GM23338 (cell line): ENCODE measurements at regions not wholly inside any gene's neighbourhood (a gene's known extent, or its start where the extent isn't known, plus 50 kb on each side); places are given as distances from the start of the nearest gene placed in this dataset.

Experiments
- ATAC-seq: fragments of 200-7000 bp; cut with Tn5 transposase; 3 replicates; pipeline ENCODE4 v1.9.1; 2020
- DNase-seq: peaks from one replicate; pipeline ENCODE4 v3.0.0-alpha.2; 2015; ENCODE audit warnings: low spot score
- H2AFZ ChIP-seq: fragments of 200-600 bp; sonication (generic); 2 replicates; pipeline ENCODE4 v1.8.0; 2016; ENCODE audit warnings: antibody characterized with exemption, mild to moderate bottlenecking, moderate library complexity
- H3F3A ChIP-seq: fragments of 200-600 bp; sonication (generic); replicated peaks from 2 replicates; pipeline ENCODE4 v1.8.0; 2017; ENCODE audit warnings: antibody characterized with exemption, mixed run types, low read depth
- H3K27ac ChIP-seq: fragments of 200-600 bp; sonication (generic); 2 replicates; pipeline ENCODE4 v1.6.1; 2016; ENCODE audit warnings: low read depth
- H3K27me3 ChIP-seq: fragments of 200-600 bp; sonication (generic); 2 replicates; pipeline ENCODE4 v1.8.0; 2016; ENCODE audit warnings: mild to moderate bottlenecking, mixed run types, moderate library complexity; ENCODE audit not compliant: insufficient read depth
- H3K36me3 ChIP-seq: fragments of 200-600 bp; sonication (generic); 2 replicates; pipeline ENCODE4 v1.8.0; 2016; ENCODE audit warnings: mild to moderate bottlenecking; ENCODE audit not compliant: insufficient read depth
- H3K4me1 ChIP-seq: fragments of 200-600 bp; sonication (generic); 2 replicates; pipeline ENCODE4 v1.8.0; 2016; ENCODE audit warnings: mild to moderate bottlenecking, moderate library complexity; ENCODE audit not compliant: insufficient read depth
- H3K4me2 ChIP-seq: fragments of 200-600 bp; sonication (generic); 2 replicates; pipeline ENCODE4 v1.7.1; 2017; ENCODE audit warnings: mixed run types
- H3K4me3 ChIP-seq: fragments of 200-600 bp; sonication (generic); 2 replicates; pipeline ENCODE4 v1.6.1; 2016; ENCODE audit warnings: mixed run types
- H3K79me2 ChIP-seq: fragments of 200-600 bp; sonication (generic); replicated peaks from 2 replicates; pipeline ENCODE4 v1.8.0; 2017; ENCODE audit warnings: mild to moderate bottlenecking; ENCODE audit not compliant: insufficient read depth
- H3K9me2 ChIP-seq: fragments of 200-600 bp; sonication (generic); 2 replicates; pipeline ENCODE4 v1.8.0; 2017; ENCODE audit not compliant: insufficient read depth
- H4K20me1 ChIP-seq: fragments of 200-600 bp; sonication (generic); replicated peaks from 2 replicates; pipeline ENCODE4 v1.8.0; 2017; ENCODE audit warnings: mild to moderate bottlenecking; ENCODE audit not compliant: insufficient read depth
- H3K27ac Mint-ChIP-seq: 2 replicates; pipeline ENCODE4 v1.8.0; 2020; ENCODE audit warnings: inconsistent platforms, mild to moderate bottlenecking, moderate library complexity, mixed read lengths
- H3K27me3 Mint-ChIP-seq: 3 replicates; pipeline ENCODE4 v1.8.0; 2022; ENCODE audit warnings: low read depth, mild to moderate bottlenecking, moderate library complexity, mixed read lengths, inconsistent platforms; ENCODE audit not compliant: insufficient read depth, poor library complexity
- H3K36me3 Mint-ChIP-seq: 3 replicates; pipeline ENCODE4 v1.8.0; 2021; ENCODE audit warnings: low read depth, mild to moderate bottlenecking, inconsistent platforms, moderate library complexity, mixed read lengths
- H3K4me1 Mint-ChIP-seq: 3 replicates; pipeline ENCODE4 v1.8.0; 2020; ENCODE audit warnings: mild to moderate bottlenecking, inconsistent platforms, mixed read lengths
- H3K4me3 Mint-ChIP-seq: 3 replicates; pipeline ENCODE4 v1.8.0; 2021; ENCODE audit warnings: moderate library complexity, mild to moderate bottlenecking, inconsistent platforms, mixed read lengths
- H3K9me3 Mint-ChIP-seq: 3 replicates; pipeline ENCODE4 v1.8.0; 2020; ENCODE audit warnings: moderate library complexity, mild to moderate bottlenecking, inconsistent platforms, mixed read lengths
- CREB1 ChIP-seq: fragments of 250-450 bp; sonication (Bioruptor Pico); IDR thresholded peaks from 2 replicates; pipeline ENCODE4 v1.5.0; 2020; ENCODE audit warnings: low read depth, mild to moderate bottlenecking, moderate library complexity
- EZH2 ChIP-seq: fragments of 200-600 bp; sonication (generic); IDR thresholded peaks from one replicate; pipeline ENCODE4 v1.8.0; 2017; ENCODE audit warnings: antibody characterized with exemption, mild to moderate bottlenecking, low read depth; ENCODE audit not compliant: unreplicated experiment
- EZH2phosphoT487 ChIP-seq: fragments of 200-600 bp; sonication (generic); IDR thresholded peaks from one replicate; pipeline ENCODE4 v1.8.1; 2018; ENCODE audit warnings: antibody characterized with exemption; ENCODE audit not compliant: unreplicated experiment
- JUNB ChIP-seq: IDR thresholded peaks from one replicate; pipeline ENCODE4 v1.6.1; 2016; ENCODE audit warnings: antibody characterized with exemption; ENCODE audit not compliant: unreplicated experiment
- NANOG ChIP-seq: IDR thresholded peaks from 2 replicates; pipeline ENCODE4 v1.6.1; 2016; ENCODE audit warnings: antibody characterized with exemption, borderline replicate concordance
- POLR2AphosphoS5 ChIP-seq: IDR thresholded peaks from 2 replicates; pipeline ENCODE4 v1.6.1; 2016; ENCODE audit warnings: antibody characterized with exemption, low read depth
- ZNF114 ChIP-seq: fragments of 250-450 bp; sonication (Bioruptor Pico); IDR thresholded peaks from 2 replicates; pipeline ENCODE4 v1.5.0; 2020; ENCODE audit warnings: mild to moderate bottlenecking, moderate library complexity
- TF ChIP-seq, protein P1 (sequence below): IDR thresholded peaks from 2 replicates; pipeline ENCODE4 v1.6.1; 2016; ENCODE audit warnings: antibody characterized with exemption
- TF ChIP-seq, protein P2 (sequence below), 2 experiments: fragments of 200-600 bp in 1 of 2; sonication (generic) in 1 of 2; conservative IDR thresholded peaks; 2 replicates each; pipeline versions ENCODE4 v1.5.1 to v1.6.1; 2016 to 2017; ENCODE audit warnings: antibody characterized with exemption in 2 of 2, low read depth in 2 of 2, mild to moderate bottlenecking in 2 of 2, moderate library complexity in 1 of 2
- TF ChIP-seq, protein P3 (sequence below): fragments of 250-450 bp; sonication (Bioruptor Pico); IDR thresholded peaks from 2 replicates; pipeline ENCODE4 v1.5.0; 2020; ENCODE audit warnings: mild to moderate bottlenecking, moderate library complexity

DNA sequence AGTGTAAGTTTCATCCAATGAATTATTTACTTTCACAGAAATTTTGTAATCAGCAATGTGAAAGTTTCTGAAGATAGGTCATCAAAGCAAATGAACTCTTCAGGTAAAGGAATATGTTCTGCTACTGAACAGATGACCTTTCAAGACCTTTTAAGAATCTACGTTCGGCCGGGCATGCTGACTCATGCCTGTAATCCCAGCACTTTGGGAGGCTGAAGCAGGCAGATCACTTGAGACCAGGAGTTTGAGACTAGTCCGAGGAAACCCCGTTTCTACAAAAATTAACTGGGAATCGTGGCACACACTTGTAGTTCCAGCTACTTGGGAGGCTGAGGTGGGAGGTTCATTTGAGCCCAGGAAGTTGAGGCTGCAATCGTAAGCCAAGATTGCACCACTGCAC, 578.4 kb upstream of the COX7C start:
- H3K9me2 ChIP-seq: no peaks in the 10 kb centered on the region
- no peak overlapping the region; the same call in 1 of the 2 replicates for H2AFZ ChIP-seq
- H3K27me3 Mint-ChIP-seq: no peaks in the 10 kb centered on the region
- TF ChIP-seq, protein P1, sequence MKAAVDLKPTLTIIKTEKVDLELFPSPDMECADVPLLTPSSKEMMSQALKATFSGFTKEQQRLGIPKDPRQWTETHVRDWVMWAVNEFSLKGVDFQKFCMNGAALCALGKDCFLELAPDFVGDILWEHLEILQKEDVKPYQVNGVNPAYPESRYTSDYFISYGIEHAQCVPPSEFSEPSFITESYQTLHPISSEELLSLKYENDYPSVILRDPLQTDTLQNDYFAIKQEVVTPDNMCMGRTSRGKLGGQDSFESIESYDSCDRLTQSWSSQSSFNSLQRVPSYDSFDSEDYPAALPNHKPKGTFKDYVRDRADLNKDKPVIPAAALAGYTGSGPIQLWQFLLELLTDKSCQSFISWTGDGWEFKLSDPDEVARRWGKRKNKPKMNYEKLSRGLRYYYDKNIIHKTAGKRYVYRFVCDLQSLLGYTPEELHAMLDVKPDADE: no peak
- TF ChIP-seq ZNF114 (CRISPR knock-in tag) (no peak), JUNB (no peak)
- ATAC-seq: no peak
- H3K79me2 ChIP-seq: no peaks in the 10 kb centered on the region
- no peaks in the 10 kb centered on the region for H3K36me3 ChIP-seq
- no peak overlapping the region for H3K27ac ChIP-seq
- H3K4me2 ChIP-seq: no peak overlapping the region
- H3K4me3 ChIP-seq: no peak overlapping the region
- H3K4me1 Mint-ChIP-seq: no peaks in the 10 kb centered on the region
- no peaks in the 10 kb centered on the region for H3K36me3 Mint-ChIP-seq
- no peak overlapping the region for H3K27ac Mint-ChIP-seq
- no peaks in the 10 kb centered on the region for H3F3A ChIP-seq
- peaks cover 4% of the 10 kb centered on the region; the same call in 2 of the 3 replicates for H3K9me3 Mint-ChIP-seq
- no peaks in the 10 kb centered on the region for H3K4me1 ChIP-seq
- H3K4me3 Mint-ChIP-seq: no peak overlapping the region
- H3K27me3 ChIP-seq: no peaks in the 10 kb centered on the region
- no peak for DNase-seq
- no peaks in the 10 kb centered on the region for H4K20me1 ChIP-seq

DNA sequence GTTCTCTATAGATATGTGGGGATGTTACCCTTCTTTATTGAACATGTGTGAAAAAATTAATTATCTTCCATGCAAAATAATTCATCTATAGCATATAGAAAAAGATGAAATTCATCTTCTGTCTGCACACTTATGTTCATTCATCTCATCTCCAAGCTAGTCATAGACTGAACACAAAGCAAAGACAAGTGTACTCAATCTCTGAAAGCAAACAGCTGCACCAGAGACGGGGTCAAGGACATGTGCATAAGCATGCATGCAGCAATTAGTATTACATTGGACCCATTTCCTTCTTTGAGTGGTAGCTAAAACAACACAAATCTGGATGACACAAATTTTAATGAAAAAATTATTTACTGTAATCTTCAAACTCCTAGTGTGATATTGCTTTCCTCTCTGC, 547.0 kb upstream of the COX7C start:
- Histone ChIP-seq H4K20me1 (no peaks in the 10 kb centered on the region), H3K4me2 (no peak overlapping the region), H3K4me1 (no peaks in the 10 kb centered on the region), H3K27me3 (no peaks in the 10 kb centered on the region), H3K4me3 (no peak overlapping the region), H2AFZ (no peak overlapping the region), H3K27ac (no peak overlapping the region), H3K36me3 (no peaks in the 10 kb centered on the region), H3F3A (no peaks in the 10 kb centered on the region), H3K79me2 (no peaks in the 10 kb centered on the region), H3K9me2 (no peaks in the 10 kb centered on the region)
- no peaks in the 10 kb centered on the region for H3K27me3 Mint-ChIP-seq
- no peak overlapping the region for H3K4me3 Mint-ChIP-seq
- no peaks in the 10 kb centered on the region; the same call in 2 of the 3 replicates for H3K4me1 Mint-ChIP-seq
- H3K9me3 Mint-ChIP-seq: no peaks in the 10 kb centered on the region
- ATAC-seq: no peak
- no peak for DNase-seq
- H3K27ac Mint-ChIP-seq: no peak overlapping the region
- H3K36me3 Mint-ChIP-seq: no peaks in the 10 kb centered on the region
- TF ChIP-seq, protein P2, sequence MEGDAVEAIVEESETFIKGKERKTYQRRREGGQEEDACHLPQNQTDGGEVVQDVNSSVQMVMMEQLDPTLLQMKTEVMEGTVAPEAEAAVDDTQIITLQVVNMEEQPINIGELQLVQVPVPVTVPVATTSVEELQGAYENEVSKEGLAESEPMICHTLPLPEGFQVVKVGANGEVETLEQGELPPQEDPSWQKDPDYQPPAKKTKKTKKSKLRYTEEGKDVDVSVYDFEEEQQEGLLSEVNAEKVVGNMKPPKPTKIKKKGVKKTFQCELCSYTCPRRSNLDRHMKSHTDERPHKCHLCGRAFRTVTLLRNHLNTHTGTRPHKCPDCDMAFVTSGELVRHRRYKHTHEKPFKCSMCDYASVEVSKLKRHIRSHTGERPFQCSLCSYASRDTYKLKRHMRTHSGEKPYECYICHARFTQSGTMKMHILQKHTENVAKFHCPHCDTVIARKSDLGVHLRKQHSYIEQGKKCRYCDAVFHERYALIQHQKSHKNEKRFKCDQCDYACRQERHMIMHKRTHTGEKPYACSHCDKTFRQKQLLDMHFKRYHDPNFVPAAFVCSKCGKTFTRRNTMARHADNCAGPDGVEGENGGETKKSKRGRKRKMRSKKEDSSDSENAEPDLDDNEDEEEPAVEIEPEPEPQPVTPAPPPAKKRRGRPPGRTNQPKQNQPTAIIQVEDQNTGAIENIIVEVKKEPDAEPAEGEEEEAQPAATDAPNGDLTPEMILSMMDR (conservative IDR thresholded peaks at IDR 0.05; ENCODE audit: low read depth in 2 of 2): no peak
- TF ChIP-seq EZH2 (no peak), POLR2AphosphoS5 (no peak), NANOG (no peak), JUNB (no peak), CREB1 (no peak), ZNF114 (CRISPR knock-in tag) (no peak), EZH2phosphoT487 (no peak)
- TF ChIP-seq, protein P1: no peak
- TF ChIP-seq, protein P3, sequence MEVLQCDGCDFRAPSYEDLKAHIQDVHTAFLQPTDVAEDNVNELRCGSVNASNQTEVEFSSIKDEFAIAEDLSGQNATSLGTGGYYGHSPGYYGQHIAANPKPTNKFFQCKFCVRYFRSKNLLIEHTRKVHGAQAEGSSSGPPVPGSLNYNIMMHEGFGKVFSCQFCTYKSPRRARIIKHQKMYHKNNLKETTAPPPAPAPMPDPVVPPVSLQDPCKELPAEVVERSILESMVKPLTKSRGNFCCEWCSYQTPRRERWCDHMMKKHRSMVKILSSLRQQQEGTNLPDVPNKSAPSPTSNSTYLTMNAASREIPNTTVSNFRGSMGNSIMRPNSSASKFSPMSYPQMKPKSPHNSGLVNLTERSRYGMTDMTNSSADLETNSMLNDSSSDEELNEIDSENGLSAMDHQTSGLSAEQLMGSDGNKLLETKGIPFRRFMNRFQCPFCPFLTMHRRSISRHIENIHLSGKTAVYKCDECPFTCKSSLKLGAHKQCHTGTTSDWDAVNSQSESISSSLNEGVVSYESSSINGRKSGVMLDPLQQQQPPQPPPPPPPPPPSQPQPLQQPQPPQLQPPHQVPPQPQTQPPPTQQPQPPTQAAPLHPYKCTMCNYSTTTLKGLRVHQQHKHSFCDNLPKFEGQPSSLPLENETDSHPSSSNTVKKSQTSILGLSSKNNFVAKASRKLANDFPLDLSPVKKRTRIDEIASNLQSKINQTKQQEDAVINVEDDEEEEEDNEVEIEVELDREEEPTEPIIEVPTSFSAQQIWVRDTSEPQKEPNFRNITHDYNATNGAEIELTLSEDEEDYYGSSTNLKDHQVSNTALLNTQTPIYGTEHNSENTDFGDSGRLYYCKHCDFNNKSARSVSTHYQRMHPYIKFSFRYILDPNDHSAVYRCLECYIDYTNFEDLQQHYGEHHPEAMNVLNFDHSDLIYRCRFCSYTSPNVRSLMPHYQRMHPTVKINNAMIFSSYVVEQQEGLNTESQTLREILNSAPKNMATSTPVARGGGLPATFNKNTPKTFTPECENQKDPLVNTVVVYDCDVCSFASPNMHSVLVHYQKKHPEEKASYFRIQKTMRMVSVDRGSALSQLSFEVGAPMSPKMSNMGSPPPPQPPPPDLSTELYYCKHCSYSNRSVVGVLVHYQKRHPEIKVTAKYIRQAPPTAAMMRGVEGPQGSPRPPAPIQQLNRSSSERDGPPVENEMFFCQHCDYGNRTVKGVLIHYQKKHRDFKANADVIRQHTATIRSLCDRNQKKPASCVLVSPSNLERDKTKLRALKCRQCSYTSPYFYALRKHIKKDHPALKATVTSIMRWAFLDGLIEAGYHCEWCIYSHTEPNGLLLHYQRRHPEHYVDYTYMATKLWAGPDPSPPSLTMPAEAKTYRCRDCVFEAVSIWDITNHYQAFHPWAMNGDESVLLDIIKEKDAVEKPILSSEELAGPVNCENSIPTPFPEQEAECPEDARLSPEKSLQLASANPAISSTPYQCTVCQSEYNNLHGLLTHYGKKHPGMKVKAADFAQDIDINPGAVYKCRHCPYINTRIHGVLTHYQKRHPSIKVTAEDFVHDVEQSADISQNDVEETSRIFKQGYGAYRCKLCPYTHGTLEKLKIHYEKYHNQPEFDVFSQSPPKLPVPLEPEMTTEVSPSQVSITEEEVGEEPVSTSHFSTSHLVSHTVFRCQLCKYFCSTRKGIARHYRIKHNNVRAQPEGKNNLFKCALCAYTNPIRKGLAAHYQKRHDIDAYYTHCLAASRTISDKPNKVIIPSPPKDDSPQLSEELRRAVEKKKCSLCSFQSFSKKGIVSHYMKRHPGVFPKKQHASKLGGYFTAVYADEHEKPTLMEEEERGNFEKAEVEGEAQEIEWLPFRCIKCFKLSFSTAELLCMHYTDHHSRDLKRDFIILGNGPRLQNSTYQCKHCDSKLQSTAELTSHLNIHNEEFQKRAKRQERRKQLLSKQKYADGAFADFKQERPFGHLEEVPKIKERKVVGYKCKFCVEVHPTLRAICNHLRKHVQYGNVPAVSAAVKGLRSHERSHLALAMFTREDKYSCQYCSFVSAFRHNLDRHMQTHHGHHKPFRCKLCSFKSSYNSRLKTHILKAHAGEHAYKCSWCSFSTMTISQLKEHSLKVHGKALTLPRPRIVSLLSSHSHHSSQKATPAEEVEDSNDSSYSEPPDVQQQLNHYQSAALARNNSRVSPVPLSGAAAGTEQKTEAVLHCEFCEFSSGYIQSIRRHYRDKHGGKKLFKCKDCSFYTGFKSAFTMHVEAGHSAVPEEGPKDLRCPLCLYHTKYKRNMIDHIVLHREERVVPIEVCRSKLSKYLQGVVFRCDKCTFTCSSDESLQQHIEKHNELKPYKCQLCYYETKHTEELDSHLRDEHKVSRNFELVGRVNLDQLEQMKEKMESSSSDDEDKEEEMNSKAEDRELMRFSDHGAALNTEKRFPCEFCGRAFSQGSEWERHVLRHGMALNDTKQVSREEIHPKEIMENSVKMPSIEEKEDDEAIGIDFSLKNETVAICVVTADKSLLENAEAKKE (CRISPR knock-in tag): no peak
